PC-9 (cell line): ENCODE measurements at regions not wholly inside any gene's neighbourhood (a gene's known extent, or its start where the extent isn't known, plus 50 kb on each side); places are given as distances from the start of the nearest gene placed in this dataset.

Experiments used
- EZH2 ChIP-seq: fragments of 200-600 bp; sonication (generic); IDR thresholded peaks from 2 replicates; pipeline ENCODE4 v1.8.0; 2017; ENCODE audit warnings: antibody characterized with exemption, low read depth
- TF ChIP-seq, protein P1 (sequence below): fragments of 200-600 bp; sonication (generic); conservative IDR thresholded peaks from 2 replicates; pipeline ENCODE4 v1.6.1; 2017; ENCODE audit warnings: mixed run types, antibody characterized with exemption, mild to moderate bottlenecking, moderate library complexity

- TF ChIP-seq, protein P1, sequence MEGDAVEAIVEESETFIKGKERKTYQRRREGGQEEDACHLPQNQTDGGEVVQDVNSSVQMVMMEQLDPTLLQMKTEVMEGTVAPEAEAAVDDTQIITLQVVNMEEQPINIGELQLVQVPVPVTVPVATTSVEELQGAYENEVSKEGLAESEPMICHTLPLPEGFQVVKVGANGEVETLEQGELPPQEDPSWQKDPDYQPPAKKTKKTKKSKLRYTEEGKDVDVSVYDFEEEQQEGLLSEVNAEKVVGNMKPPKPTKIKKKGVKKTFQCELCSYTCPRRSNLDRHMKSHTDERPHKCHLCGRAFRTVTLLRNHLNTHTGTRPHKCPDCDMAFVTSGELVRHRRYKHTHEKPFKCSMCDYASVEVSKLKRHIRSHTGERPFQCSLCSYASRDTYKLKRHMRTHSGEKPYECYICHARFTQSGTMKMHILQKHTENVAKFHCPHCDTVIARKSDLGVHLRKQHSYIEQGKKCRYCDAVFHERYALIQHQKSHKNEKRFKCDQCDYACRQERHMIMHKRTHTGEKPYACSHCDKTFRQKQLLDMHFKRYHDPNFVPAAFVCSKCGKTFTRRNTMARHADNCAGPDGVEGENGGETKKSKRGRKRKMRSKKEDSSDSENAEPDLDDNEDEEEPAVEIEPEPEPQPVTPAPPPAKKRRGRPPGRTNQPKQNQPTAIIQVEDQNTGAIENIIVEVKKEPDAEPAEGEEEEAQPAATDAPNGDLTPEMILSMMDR = no peak
- TF ChIP-seq EZH2 = no peak
Measured at GRCh38 chr14:94903338-94903737, 133.4 kb upstream of the GSC start.
